B cell (primary cell): ENCODE measurements at regions not wholly inside any gene's neighbourhood (a gene's known extent, or its start where the extent isn't known, plus 50 kb on each side); places are given as distances from the start of the nearest gene placed in this dataset.
A peak's percentile ranks its signal among the peaks of the same experiment; 100 is the strongest.

Experiments
- ATAC-seq: fragments of 200-7000 bp; cut with Tn5 transposase; one replicate; pipeline ENCODE4 v1.10.0; 2021; ENCODE audit warnings: low read depth, mild to moderate bottlenecking, moderate number of reproducible peaks, moderate library complexity
- CTCF ChIA-PET: fragments of 350-600 bp; sonication (Branson Sonifier 250); formaldehyde crosslinking; loops from one replicate; lab custom pipeline; 2021; ENCODE audit warnings: antibody characterized with exemption, inconsistent platforms; lab: Charles Lee
- POLR2A ChIA-PET: fragments of 350-600 bp; sonication (Branson Sonifier 250); formaldehyde crosslinking; loops from one replicate; lab custom pipeline; 2021; ENCODE audit warnings: antibody characterized with exemption; lab: Charles Lee
- DNase-seq: peaks from one replicate; pipeline ENCODE4 v3.0.0; 2013
- H2AFZ ChIP-seq: 2 replicates; pipeline ENCODE4 v1.6.1; 2012; ENCODE audit warnings: mild to moderate bottlenecking, low read depth, low read length; ENCODE audit not compliant: insufficient read depth, poor library complexity, severe bottlenecking
- H3K27ac ChIP-seq, 2 donors: 1 replicate in 1 of 2; 2 replicates in 1 of 2; pipeline ENCODE4 v1.5.1; 2012 to 2013; ENCODE audit warnings: low read length in 2 of 2, mild to moderate bottlenecking in 2 of 2, moderate library complexity in 1 of 2
- H3K27me3 ChIP-seq, 4 experiments: fragments of 200-600 bp in 1 of 4; sonication (generic) in 1 of 4; replicated peaks in 1 of 4; 1 replicate in 2 of 4; 2 replicates in 2 of 4; pipeline versions ENCODE4 v1.6.1 to v1.7.0; 2013 to 2016; ENCODE audit warnings: low read length in 3 of 4, mild to moderate bottlenecking in 2 of 4, mixed read lengths in 1 of 4, moderate library complexity in 1 of 4; ENCODE audit not compliant: insufficient read depth in 4 of 4, control insufficient read depth in 3 of 4; ENCODE audit errors: control extremely low read depth in 1 of 4
- H3K36me3 ChIP-seq, 2 experiments: replicated peaks in 1 of 2; 1 replicate in 1 of 2; 2 replicates in 1 of 2; pipeline versions ENCODE4 v1.6.1 to v1.7.1; 2013; ENCODE audit warnings: low read length in 1 of 2; ENCODE audit not compliant: insufficient read depth in 2 of 2, control insufficient read depth in 1 of 2; ENCODE audit errors: control extremely low read depth in 1 of 2, extremely low read depth in 1 of 2
- H3K4me1 ChIP-seq, 2 donors: fragments of 200-600 bp in 1 of 2; sonication (generic) in 1 of 2; 1 replicate in 1 of 2; 2 replicates in 1 of 2; pipeline versions ENCODE4 v1.5.1 to v1.6.1; 2013 to 2017; ENCODE audit warnings: low read length in 2 of 2; ENCODE audit not compliant: control insufficient read depth in 2 of 2, insufficient read depth in 2 of 2
- H3K4me2 ChIP-seq: replicated peaks from 2 replicates; pipeline ENCODE3; 2012; ENCODE audit warnings: mild to moderate bottlenecking, low read depth, low read length; ENCODE audit not compliant: poor library complexity, severe bottlenecking
- H3K4me3 ChIP-seq, 5 experiments: fragments of 200-600 bp in 1 of 5; sonication (generic) in 1 of 5; 1 replicate in 3 of 5; 2 replicates in 2 of 5; pipeline versions ENCODE4 v1.5.1 to v1.7.0; 2011 to 2016; ENCODE audit warnings: low read length in 4 of 5, mild to moderate bottlenecking in 4 of 5, low read depth in 2 of 5, control low read depth in 1 of 5, moderate library complexity in 1 of 5; ENCODE audit not compliant: insufficient read depth in 1 of 5; ENCODE audit errors: control extremely low read depth in 1 of 5, extremely low read depth in 1 of 5
- H3K79me2 ChIP-seq: fragments of 200-600 bp; sonication (generic); one replicate; pipeline ENCODE4 v1.6.0; 2016; ENCODE audit warnings: low read length; ENCODE audit not compliant: control insufficient read depth, insufficient read depth
- H3K9ac ChIP-seq: fragments of 200-600 bp; sonication (generic); 2 replicates; pipeline ENCODE4 v1.6.1; 2017; ENCODE audit warnings: mild to moderate bottlenecking, low read length, moderate library complexity
- H3K9me3 ChIP-seq, 3 donors: one replicate each; pipeline versions ENCODE4 v1.6.1 to v1.7.1; 2013; ENCODE audit warnings: low read length in 2 of 3; ENCODE audit not compliant: control insufficient read depth in 2 of 3, insufficient read depth in 1 of 3; ENCODE audit errors: control extremely low read depth in 1 of 3
- H4K20me1 ChIP-seq: 2 replicates; pipeline ENCODE4 v1.6.0; 2012; ENCODE audit warnings: mild to moderate bottlenecking, low read length; ENCODE audit not compliant: insufficient read depth, control insufficient read depth, poor library complexity, severe bottlenecking
- H3K27ac Mint-ChIP-seq: one replicate; pipeline ENCODE4 v1.8.0; 2021; ENCODE audit warnings: mixed read lengths
- H3K27me3 Mint-ChIP-seq: one replicate; pipeline ENCODE4 v1.8.0; 2021; ENCODE audit warnings: mixed read lengths
- H3K4me1 Mint-ChIP-seq: one replicate; pipeline ENCODE4 v1.8.0; 2021; ENCODE audit warnings: mixed read lengths
- H3K4me3 Mint-ChIP-seq: one replicate; pipeline ENCODE4 v1.8.0; 2021; ENCODE audit warnings: mixed read lengths
- H3K9me3 Mint-ChIP-seq: one replicate; pipeline ENCODE4 v1.8.0; 2022; ENCODE audit warnings: mixed read lengths; ENCODE audit not compliant: insufficient read depth
- CTCF ChIP-seq: fragments of 200-600 bp; IDR thresholded peaks from one replicate; pipeline ENCODE4 v1.8.0; 2022; ENCODE audit warnings: antibody characterized with exemption, mild to moderate bottlenecking
- EZH2 ChIP-seq: IDR thresholded peaks from 2 replicates; pipeline ENCODE4 v1.6.1; 2012; ENCODE audit warnings: borderline replicate concordance, low read depth, mild to moderate bottlenecking, moderate library complexity, low read length; ENCODE audit not compliant: insufficient read depth, poor library complexity, severe bottlenecking
- WGBS: methylation state at CpG from one replicate; pipeline ENCODE4 v1.1.5; 2013; ENCODE audit warnings: missing lambda C conversion rate; ENCODE audit not compliant: insufficient coverage; 5-methylcytosine and 5-hydroxymethylcytosine counted together
- intact Hi-C: fragments of 100-400 bp; cut with micrococcal nuclease; formaldehyde crosslinking; loops from one replicate; pipeline ENCODE4 v1.10.0; 2022

- TF ChIP-seq CTCF (no peak), EZH2 (no peak)
- Histone ChIP-seq H3K79me2 (no peaks in the 10 kb centered on the region), H2AFZ (no peak overlapping the region), H3K27ac (peak overlapping the region; percentile 83 to 86), H4K20me1 (no peaks in the 10 kb centered on the region), H3K27me3 (peaks cover 0 to 2% (median 0%) of the 10 kb centered on the region in 4 experiments), H3K36me3 (no peaks in the 10 kb centered on the region), H3K9ac (peak overlapping the region; percentile 44), H3K4me1 (peaks cover 47 to 52% of the 10 kb centered on the region in 2 donors), H3K9me3 (peaks cover 0 to 3% (median 0%) of the 10 kb centered on the region in 3 donors), H3K4me3 (peak overlapping the region in 2 of 5 experiments; percentile 14 to 43), H3K4me2 (peak overlapping the region; percentile 76)
- intact Hi-C loops, result loop anchor here (1.0 to 10.0 kb wide), 7 partner anchors 12 to 591 kb away; partner anchors contain the start of gene RYBP
- DNase-seq, result peak; percentile 92
- Mint-ChIP-seq H3K27me3 (peaks cover 12% of the 10 kb centered on the region), H3K4me1 (peaks cover 57% of the 10 kb centered on the region), H3K9me3 (no peaks in the 10 kb centered on the region), H3K27ac (peak overlapping the region; percentile 61), H3K4me3 (peak overlapping the region; percentile 75)
- WGBS, result 0% methylated on average over 3 of the region's 7 CpGs
- peak; percentile 93 for ATAC-seq
- CTCF ChIA-PET, result interaction anchor here (0.7 to 3.0 kb wide), 6 partner anchors 11 to 658 kb away, joined by 3 to 8 read pairs (median 3); no protein-coding TSS in a partner anchor
- POLR2A ChIA-PET, result interaction anchor here (0.5 to 1.0 kb wide), 3 partner anchors 63 to 261 kb away, joined by 3 to 6 read pairs (median 4); no protein-coding TSS in a partner anchor
These were observed 379.1 kb upstream of the PROK2 start for GRCh38 chr3:72163809-72164634.
